ENCODE measurements at regions not wholly inside any gene's neighbourhood (a gene's known extent, or its start where the extent isn't known, plus 50 kb on each side); places are given as distances from the start of the nearest gene placed in this dataset.

GRCh38 chr21:18970941-18971340 is 567.4 kb upstream of the TMPRSS15 start:
- DNase-seq, result no peak
- H3K27ac ChIP-seq, result no peak overlapping the region
- in situ Hi-C loops (cut with MboI; ENCODE audit: low pct_ligation_motif_present in 1 of 4, low pct_unique_long_range_greater_than_20kb in 1 of 4, low sequenced_read_pairs in 3 of 4) (no loop called here), intact Hi-C loops (cut with DNase I; ENCODE audit: low total_unique reads) (no loop called here)
- H3K4me1 ChIP-seq, result no peaks in the 10 kb centered on the region
- no peak overlapping the region for H3K4me3 ChIP-seq
- H3K27me3 ChIP-seq, result no peaks in the 10 kb centered on the region
- H3K36me3 ChIP-seq, result no peaks in the 10 kb centered on the region
- no peak for TF ChIP-seq CTCF (IDR thresholded peaks at IDR 0.05)
- no peak for TF ChIP-seq POLR2A (IDR thresholded peaks at IDR 0.05)
- TF ChIP-seq POLR2AphosphoS5 (IDR thresholded peaks at IDR 0.05), result no peak
- no peak for TF ChIP-seq EP300 (IDR thresholded peaks at IDR 0.05; ENCODE audit: low read depth)
- WGBS, 2 donors (ENCODE audit: low coverage in 1 of 2), result 0 to 63% methylated on average over 1 of the region's 1 CpG
- no peaks in the 10 kb centered on the region for H3K9me3 ChIP-seq

- Histone ChIP-seq H3K4me3 (no peak overlapping the region), H3K27me3 (no peaks in the 10 kb centered on the region), H3K9me3 (no peaks in the 10 kb centered on the region), H3K27ac (peak overlapping the region in 3 of 4 donors; percentile 49 to 78 (median 71)), H3K4me1 (no peaks in the 10 kb centered on the region), H3K36me3 (no peaks in the 10 kb centered on the region)
- in situ Hi-C loops (cut with MboI; ENCODE audit: low pct_ligation_motif_present in 1 of 4, low pct_unique_long_range_greater_than_20kb in 1 of 4, low sequenced_read_pairs in 3 of 4) (no loop called here), intact Hi-C loops (cut with DNase I; ENCODE audit: low total_unique reads) (no loop called here)
- DNase-seq, result no peak
- TF ChIP-seq POLR2AphosphoS5 (IDR thresholded peaks at IDR 0.05) (peak; percentile 53 to 79 (median 73)), CTCF (IDR thresholded peaks at IDR 0.05) (no peak), POLR2A (IDR thresholded peaks at IDR 0.05) (no peak)
Measured at GRCh38 chr21:18985584-18985983, 582.0 kb upstream of the TMPRSS15 start.

- H3K4me1 ChIP-seq, result no peaks in the 10 kb centered on the region
- no peak for TF ChIP-seq POLR2A (IDR thresholded peaks at IDR 0.05)
- no peak for TF ChIP-seq CTCF (IDR thresholded peaks at IDR 0.05)
- TF ChIP-seq POLR2AphosphoS5 (IDR thresholded peaks at IDR 0.05), result peak in 2 of 3 donors; percentile 29 to 52
- peak overlapping the region; percentile 12 to 78 (median 60) for H3K27ac ChIP-seq
- H3K9me3 ChIP-seq, result no peaks in the 10 kb centered on the region
- no peak overlapping the region for H3K4me3 ChIP-seq
- no peak for DNase-seq
- WGBS, 2 donors (ENCODE audit: low coverage in 1 of 2), result 32 to 46% methylated on average over 4 of the region's 4 CpGs
- no peaks in the 10 kb centered on the region for H3K36me3 ChIP-seq
- in situ Hi-C loops (cut with MboI; ENCODE audit: low pct_ligation_motif_present in 1 of 4, low pct_unique_long_range_greater_than_20kb in 1 of 4, low sequenced_read_pairs in 3 of 4) (no loop called here), intact Hi-C loops (cut with DNase I; ENCODE audit: low total_unique reads) (no loop called here)
- no peaks in the 10 kb centered on the region for H3K27me3 ChIP-seq
Measured at GRCh38 chr21:18986197-18986596, 582.6 kb upstream of the TMPRSS15 start.

GRCh38 chr21:18987520-18988026 is 584.0 kb upstream of the TMPRSS15 start:
- intact Hi-C loops (cut with DNase I; ENCODE audit: low total_unique reads), result no loop called here
- no peaks in the 10 kb centered on the region for H3K4me1 ChIP-seq
- no peaks in the 10 kb centered on the region for H3K9me3 ChIP-seq
- DNase-seq, result no peak
- in situ Hi-C loops (cut with MboI; ENCODE audit: low pct_ligation_motif_present in 1 of 4, low pct_unique_long_range_greater_than_20kb in 1 of 4, low sequenced_read_pairs in 3 of 4), result no loop called here
- WGBS, 2 donors (ENCODE audit: low coverage in 1 of 2), result 83 to 87% methylated on average over 1 to 11 of the region's 11 CpGs
- TF ChIP-seq CTCF (IDR thresholded peaks at IDR 0.05) (no peak), POLR2AphosphoS5 (IDR thresholded peaks at IDR 0.05) (no peak), EP300 (IDR thresholded peaks at IDR 0.05; ENCODE audit: low read depth) (no peak), POLR2A (IDR thresholded peaks at IDR 0.05) (no peak)
- H3K4me3 ChIP-seq, result no peak overlapping the region
- no peaks in the 10 kb centered on the region for H3K36me3 ChIP-seq
- peak overlapping the region in 3 of 4 donors; percentile 49 to 78 (median 71) for H3K27ac ChIP-seq
- H3K27me3 ChIP-seq, result no peaks in the 10 kb centered on the region
